ENCODE measurements at regions not wholly inside any gene's neighbourhood (a gene's known extent, or its start where the extent isn't known, plus 50 kb on each side); places are given as distances from the start of the nearest gene placed in this dataset.
"Not testable (repeated sequence)": the region's sequence is repeated elsewhere in the genome, so short reads cannot be mapped to it uniquely, and the experiment has no call there.

DNA sequence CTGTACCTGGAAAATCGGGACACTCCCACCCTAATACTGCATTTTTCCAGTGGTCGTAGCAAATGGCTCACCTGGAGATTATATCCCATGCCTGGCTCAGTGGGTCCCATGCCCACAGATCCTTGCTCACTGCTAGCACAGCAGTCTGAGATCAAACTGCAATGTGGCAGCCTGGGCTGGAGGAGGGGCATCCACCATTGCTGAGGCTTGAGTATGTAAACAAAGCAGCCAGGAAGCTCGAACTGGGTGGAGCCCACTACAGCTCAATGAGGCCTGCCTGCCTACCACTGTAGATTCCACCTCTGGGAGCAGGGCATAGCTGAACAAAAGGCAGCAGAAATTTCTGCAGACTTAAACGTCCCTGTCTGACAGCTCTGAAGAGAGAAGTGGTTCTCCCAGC lies 213.6 kb upstream of the COX10 start:
- DNase-seq; intact Hi-C loops (cut with DNase I): not testable (repeated sequence)

DNA sequence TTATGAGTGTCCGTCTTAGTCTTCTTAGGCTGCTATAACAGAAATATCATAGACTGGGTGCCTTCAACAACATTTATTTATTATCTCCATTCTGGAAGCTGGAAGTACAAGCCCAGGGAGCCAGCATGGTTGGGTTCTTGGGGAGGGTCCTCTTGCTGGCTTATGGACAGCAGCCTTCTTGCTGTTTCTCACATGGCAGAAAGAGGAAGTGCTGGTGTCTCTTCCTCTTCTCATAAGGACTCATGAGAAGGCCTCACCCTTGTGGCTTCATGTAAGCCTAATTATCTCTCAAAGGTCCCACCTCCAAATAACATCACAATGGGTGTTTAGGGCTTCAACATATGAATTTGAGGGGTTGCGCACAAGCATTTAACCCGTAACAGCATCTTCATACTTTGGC lies 207.0 kb upstream of the COX10 start:
- intact Hi-C loops (cut with DNase I) = no loop called here
- DNase-seq = no peak

DNA sequence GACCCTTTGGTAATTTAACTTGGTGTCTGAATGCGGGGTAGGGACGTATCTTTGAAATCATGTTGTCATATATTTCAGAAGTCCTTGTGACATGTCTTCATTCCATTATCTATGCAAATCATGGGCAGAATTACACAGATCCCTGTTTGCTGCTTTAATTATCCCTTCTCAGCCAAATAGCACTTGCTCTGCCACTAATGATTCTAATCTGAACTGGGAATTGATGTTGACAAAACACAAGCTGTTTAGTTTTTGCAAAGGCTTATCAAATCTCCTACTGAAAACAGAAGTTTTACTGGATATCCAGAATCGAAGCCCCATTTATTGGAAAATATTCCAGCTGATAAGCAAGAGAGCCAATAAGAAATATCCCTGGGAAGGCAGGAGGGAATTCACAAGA lies 205.9 kb upstream of the COX10 start:
- DNase-seq = no peak
- intact Hi-C loops (cut with DNase I) = no loop called here

DNA sequence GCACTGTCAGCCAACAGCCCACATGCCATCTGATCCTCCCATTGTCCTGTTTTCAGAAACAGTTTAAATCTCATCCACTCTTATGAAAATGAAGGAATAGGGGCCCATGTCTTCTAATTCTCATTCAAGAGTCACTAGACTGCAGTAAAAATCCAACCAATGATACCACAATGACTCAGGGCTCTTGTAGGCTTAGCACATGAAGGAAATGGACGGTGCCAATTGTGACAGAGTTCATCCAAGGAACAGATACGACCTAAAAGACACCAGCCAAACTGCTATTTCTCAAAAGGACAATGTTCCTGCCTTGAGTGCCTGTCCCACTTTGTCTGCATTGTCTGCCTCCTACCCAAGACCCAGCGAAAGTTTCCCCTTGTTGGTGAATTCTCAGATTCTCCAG lies 204.8 kb upstream of the COX10 start:
- intact Hi-C loops (cut with DNase I) = no loop called here
- no peak for DNase-seq

DNA sequence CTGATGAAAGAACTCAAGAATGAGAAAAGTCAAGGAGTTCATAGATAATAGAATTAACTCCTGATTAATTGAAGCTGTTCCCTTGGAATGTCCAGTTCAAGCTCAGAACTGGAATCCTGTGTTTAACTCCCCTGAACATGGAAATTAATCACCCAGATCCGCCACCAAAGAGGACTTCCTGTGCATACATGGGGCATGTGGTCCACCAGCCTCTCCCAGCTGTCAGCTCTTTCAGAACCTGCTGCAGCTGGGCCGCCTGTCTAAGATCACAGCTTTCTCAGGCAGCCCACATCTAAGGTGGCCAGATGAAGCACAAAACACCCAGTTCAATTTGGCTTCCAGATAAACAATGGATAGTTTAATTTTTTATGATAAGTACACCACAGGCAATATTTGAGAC lies 203.7 kb upstream of the COX10 start:
- intact Hi-C loops (cut with DNase I) = no loop called here
- no peak for DNase-seq

DNA sequence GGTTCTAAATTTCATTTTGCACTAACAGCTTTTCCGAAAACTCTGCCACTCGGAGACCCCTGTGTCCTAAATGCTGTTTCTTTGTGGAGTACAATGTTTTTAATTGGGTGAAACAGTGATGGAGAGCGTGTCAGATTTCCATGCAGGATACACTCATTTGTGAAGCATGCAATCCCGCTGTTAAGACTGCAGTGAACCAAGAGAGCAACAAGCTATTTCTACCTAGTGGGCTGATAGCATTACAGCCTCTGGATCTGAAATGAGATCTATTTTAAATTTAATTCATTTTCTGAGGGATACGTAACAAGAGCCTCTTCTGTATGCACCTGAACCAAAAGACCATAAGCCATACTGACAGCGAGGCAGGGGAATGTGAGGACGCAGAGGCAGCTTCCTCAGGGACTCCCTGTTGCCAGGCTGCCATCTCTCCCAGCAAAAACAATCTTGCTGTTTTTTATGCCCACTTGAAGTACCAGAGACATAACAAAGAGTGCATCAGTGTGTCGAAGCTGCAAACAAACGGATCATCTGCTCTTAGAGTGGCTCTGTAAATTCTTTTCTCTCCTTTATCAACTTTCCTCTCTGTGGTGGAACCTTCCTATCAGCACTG lies 199.9 kb upstream of the COX10 start:
- intact Hi-C loops (cut with DNase I) = no loop called here
- DNase-seq = no peak

DNA sequence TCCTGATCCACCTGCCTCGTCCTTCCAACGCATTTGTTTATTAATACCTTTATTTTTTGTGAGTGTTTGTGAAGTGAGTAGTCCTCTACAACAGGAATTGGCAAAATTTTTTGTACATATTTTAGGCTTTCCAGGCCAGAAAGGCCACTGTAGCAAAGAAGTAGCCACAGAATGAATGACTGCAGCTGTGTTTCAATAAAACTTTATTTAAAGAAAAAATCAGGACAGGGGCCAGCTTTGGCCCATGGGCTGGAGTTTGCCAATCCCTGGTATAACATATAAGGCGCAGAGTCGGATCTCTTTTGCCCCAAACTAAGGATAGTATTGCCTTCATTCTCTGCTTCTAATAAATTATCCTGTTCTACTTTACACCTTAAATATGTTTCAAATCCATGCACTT lies 198.0 kb upstream of the COX10 start:
- intact Hi-C loops (cut with DNase I) = no loop called here
- DNase-seq = no peak

DNA sequence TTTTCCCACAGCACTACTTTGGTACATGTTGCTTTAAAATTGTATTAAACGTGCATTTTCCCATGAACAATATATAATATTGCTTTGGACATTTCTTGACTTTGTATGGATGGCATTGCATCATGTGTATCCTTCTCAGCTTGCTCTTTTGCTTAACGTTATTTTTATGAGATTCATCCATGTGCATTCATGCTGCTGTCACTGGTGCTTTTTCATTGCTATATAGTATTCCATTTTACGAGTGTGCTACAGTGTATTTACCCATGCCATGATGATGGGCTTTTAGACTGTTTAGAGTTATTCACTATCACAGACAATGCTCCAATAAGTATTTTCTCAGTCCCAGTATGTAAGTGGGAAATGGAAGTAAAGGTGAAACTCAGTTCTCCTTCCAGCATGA lies 195.2 kb upstream of the COX10 start:
- DNase-seq = no peak
- intact Hi-C loops (cut with DNase I) = no loop called here

DNA sequence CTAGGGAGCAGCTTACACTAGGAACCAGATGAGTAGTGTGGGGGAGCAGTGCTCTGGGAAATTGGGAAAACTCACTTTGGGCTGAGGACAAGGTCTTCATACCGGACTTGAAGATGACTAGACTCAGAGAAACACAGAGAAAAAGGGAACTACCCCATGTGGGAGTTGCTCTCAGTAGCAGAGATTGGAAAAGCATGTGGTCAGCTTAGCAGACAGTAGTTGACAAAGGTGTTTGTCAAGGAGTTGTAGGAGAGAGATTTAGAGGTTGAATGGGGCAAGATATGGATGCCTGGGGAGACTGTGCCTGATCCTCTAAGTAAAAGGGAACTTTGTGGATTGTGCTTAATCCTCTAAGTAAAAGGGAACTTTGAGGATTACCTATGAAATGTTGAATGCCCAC lies 194.5 kb upstream of the COX10 start:
- intact Hi-C loops (cut with DNase I) = no loop called here
- DNase-seq = no peak

DNA sequence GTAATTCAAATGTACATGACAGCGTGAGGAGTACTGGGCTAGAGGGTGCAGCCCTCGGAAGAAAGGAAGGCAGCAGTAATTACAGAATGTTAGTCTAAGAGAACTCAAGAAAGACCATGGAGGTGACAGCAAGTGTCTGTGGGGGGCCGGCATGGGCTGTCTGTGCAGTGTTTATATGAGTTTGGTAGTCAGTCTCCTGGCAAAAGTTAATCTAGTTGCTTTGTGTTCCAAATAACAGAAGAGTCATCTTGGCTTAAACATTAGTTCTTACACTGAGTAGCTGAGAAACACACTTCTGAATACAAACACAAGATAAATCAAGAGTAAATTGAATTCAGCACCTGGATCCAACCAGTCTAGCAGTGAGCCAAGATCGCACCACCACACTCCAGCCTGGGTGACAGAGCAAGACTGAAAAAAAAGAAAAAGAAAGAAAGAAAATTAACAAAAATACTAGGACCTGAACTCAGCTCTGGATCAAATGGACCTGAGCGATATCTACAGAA lies 189.3 kb upstream of the COX10 start:
- intact Hi-C loops (cut with DNase I) = no loop called here

DNA sequence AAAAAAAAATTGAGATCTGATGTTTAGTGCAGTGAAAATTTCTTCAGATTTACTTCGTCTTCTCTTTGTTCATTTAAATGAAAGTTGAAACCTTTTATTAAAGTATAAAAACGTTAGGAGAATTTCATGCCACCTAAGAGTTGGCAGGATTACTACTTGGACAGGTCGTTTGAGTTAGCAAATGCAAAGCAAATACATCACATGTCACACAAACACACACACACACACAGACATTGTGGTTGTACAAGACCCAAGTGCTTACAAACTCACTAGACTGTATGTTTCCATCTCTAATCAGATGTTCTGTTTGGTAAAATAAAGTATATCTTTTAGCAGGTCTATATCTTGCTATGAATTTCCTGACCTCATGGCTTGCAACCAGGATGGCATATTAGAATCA lies 185.6 kb upstream of the COX10 start:
- DNase-seq = no peak
- intact Hi-C loops (cut with DNase I) = no loop called here

More for the DNA sequence above, 189.3 kb upstream of the COX10 start:
- no peak for DNase-seq

DNA sequence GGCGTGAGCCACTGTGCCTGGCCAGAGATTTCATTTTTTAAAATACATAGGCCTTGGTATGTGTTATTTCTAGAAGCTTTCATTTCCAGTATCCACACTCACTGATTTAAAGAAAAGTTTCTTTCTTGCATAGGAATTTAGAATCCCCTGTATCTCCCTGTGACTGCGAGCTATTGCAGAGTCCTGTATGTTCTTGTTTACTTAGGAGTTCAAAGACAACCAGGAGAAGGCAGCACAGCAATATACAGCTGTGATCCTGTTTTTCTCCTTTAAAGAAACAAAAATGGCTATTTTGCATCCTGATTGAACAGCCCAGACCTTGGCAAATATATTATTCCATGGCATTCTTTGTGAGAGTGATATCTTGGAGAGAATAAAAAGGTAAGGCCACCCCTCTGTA lies 185.0 kb upstream of the COX10 start:
- no peak for DNase-seq
- intact Hi-C loops (cut with DNase I) = no loop called here

DNA sequence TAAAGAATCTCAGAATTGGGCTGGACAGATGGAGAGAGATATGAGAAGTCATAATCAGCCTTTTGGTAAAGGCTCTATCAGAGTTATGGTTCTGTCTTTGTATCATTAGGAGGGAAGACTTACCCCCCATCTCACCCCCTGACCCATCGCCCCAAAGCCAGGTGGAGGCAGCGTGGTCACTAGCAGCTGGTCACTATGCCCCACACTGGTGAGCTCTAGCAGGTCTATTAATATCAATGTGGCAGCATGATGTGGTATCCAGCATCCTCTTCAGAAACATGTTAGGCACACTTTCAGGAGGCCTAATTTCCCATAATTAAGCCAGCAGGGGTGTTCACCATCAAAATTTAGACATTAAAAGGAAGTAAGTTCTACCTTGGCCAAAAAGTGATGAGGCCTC lies 183.8 kb upstream of the COX10 start:
- intact Hi-C loops (cut with DNase I) = no loop called here
- DNase-seq = no peak

DNA sequence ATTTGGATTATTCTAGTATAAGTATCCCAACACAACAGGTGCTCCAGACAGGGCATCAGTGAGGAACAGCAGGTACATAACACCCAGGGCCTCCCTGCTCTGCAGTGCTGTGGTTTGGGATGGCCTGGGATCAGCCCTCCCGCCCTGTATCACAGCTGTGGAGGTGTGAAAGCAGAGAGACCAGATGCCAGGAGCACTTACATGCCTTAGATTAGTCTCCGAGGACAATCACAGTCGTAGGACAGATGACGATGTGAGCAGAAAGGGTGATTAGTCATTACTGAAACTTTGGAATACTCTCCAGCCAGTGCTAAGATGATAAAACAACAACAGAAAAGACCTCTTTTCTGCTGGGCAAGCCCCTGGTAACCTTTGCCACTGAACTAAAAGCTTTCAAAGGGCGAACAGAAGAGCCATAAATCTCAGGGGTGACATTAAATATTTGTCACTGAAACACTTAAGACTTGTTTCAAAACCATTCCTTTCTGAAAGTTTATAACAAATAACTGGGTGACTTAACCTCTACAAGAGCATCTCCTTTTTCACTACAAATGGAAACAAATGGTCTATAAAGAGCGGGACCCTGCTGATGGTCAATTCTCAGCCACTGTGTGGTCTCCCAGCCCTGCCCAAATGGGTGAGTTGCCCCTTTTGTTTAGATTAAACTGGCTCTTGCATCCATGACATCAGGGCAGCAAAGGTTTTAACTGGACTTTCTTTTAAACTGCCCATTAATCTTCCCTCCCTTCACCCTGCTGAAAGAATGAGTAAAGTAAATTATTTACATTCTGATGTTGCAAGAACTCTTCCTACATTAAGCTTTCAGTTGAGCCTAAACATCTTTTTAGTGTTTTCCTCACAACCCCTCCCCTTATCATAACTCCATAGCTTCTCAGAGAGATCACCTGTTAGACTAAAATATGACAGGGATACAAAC lies 183.1 kb upstream of the COX10 start:
- intact Hi-C loops (cut with DNase I) = no loop called here
- DNase-seq = no peak

DNA sequence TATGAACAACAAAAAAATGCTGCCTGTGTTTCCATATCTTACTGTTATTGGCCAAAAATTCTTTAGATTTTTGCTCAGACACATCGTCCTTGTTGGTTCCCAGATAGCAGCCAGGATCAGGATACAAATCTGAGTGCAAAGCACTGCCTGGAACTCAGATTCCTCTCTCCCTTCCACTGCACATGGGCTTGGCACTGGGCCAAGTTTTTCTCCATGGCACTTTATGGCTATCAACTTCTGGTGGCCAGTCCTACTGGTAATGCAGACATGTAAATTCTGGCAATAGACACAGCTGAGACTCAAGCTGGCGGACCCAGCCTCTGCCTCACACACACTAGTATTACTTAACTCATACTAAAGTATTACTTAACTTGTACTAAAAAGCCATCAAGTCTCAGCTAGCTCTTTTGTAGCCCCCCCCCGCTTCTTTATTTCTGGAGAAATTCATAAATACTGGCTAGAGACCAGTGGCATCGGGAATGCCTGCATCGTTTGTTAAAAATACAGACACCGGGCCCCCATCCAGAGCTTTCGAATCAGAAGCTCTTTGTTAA lies 181.2 kb upstream of the COX10 start:
- intact Hi-C loops (cut with DNase I) = no loop called here
- DNase-seq = peak in 5 of 10 donors; percentile 6 to 40 (median 11)

DNA sequence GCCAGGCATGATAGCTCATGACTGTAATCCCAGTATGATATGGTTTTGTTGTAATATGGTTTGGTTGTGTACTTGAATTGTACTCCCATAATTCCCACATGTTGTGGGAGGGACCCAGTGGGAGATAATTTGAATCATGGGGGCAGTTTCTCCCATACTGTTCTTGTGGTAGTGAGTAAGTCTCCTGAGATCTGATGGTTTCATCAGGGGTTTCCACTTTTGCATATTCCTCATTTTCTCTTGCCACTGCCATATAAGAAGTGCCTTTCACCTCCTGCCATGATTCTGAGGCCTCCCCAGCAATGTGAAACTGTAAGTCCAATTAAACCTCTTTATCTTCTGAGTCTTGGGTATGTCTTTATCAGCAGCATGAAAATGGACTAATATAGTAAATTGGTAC lies 160.3 kb upstream of the COX10 start:
- intact Hi-C loops (cut with DNase I); DNase-seq: not testable (repeated sequence)

DNA sequence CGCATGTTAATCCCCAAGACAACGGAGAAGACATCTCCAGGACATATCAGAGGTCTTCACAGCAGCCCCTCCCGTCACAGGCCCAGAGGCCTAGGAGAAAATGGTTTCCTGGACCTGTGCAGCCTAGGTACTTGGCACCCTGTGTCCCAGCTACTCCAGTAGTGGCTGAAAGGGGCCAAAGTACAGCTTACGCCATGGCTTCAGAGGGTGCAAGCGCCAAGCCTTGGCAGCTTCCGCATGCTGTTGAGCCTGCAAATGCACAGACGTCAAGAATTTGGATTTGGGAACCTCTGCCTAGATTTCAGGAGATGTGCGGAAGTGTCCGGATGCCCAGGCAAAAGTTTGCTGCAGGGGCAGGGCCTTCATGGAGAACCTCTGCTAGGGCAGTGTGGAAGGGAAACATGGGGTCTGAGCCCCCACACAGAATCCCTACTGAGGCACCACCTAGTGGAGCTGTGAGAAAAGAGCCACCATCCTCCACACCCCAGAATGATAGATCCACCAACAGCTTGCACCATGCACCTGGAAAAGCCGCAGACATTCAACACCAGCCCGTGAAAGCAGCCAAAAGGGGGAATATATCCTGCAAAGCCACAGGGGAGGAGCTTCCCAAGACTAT lies 159.3 kb upstream of the COX10 start:
- peak in 1 of 10 donors; percentile 51 for DNase-seq
- intact Hi-C loops (cut with DNase I) = no loop called here

DNA sequence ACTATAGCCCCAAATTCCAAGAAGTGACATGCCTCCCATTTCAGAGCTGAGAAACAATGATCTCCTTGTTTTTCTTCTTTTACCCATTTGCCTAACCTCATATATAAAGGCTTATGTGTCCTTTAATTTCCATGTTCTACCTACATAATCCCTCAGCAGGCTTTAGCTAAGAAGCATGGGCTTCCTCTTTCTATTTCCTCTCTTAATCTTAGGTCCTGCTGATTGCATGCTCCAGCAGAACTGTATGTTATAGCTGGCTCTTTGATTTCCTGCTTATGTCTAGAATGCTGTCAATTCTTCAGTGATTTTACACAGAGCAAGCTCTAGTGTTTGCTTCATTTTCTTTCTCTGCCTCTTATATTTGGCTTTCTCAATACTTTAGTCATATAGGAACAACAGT lies 151.7 kb upstream of the COX10 start:
- intact Hi-C loops (cut with DNase I) = no loop called here

DNA sequence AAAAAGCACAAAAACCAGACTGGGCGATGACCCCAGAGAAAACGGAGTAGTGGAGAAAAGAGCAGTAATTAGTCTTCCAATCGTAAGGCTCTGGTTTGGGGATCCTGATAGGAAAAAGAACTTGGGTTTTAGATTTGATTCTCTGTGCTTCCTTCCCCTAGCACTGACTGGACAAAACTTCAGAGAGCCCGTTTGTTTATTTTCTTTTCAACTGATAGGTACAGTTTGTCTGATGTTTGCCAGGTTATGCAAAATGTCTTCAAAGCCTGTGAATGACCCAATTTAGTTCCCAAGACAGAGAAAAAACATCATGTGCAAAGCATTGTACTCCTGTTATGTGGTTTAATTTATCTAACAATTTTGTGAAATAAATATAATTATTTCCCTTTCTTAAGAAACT lies 151.1 kb upstream of the COX10 start:
- intact Hi-C loops (cut with DNase I) = no loop called here
- no peak for DNase-seq

More for the DNA sequence above, 151.7 kb upstream of the COX10 start:
- DNase-seq = no peak

DNA sequence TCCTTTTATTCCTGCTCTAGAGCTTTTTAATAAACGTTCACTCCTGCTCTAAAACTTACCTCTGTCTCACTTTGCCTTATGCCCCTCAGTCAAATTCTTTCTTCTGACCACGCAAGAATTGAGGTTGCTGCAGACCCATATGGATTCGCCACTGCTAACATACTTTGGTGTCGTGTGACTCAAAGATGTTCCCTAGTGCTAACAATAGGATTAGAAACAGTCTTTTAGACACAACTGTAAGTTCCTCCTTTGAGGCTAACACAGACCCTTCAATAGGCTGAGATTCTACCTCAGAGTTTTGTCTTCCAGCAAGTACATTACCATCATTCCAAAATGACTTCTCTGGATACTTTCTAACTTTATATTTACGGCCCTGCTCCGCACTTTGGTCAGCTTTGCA lies 149.5 kb upstream of the COX10 start:
- no peak for DNase-seq
- intact Hi-C loops (cut with DNase I) = no loop called here

DNA sequence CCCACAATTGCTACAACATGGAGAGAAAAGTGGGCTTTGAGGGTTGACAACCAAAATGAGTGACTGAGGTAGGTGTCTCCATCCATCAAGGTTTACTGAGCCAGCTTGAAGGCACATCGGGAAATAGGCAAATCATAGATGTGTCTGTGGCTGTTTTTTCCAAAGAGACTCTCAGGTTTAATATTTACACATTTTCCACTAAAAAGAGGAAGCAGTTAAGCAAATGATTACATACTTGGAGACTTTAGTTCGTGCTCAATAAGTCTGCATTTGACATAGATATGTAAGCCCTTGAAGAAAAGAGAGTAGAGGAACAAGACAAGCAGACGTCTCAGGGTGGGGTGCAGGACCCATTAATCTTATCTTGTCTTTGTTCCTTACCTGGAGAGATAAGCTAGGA lies 148.9 kb upstream of the COX10 start:
- intact Hi-C loops (cut with DNase I) = no loop called here
- no peak for DNase-seq

Measured in posterior cingulate gyrus (tissue), 11 donors.